Urinary bladder (tissue), 3 donors: ENCODE measurements at regions not wholly inside any gene's neighbourhood (a gene's known extent, or its start where the extent isn't known, plus 50 kb on each side); places are given as distances from the start of the nearest gene placed in this dataset.

Experiments
- DNase-seq: peaks from one replicate; pipeline ENCODE4 v3.0.0-alpha.2; 2015; ENCODE audit errors: extremely low spot score
- H3K27ac ChIP-seq: one replicate; pipeline ENCODE4 v1.5.1; 2013; ENCODE audit warnings: low read depth, mild to moderate bottlenecking, moderate library complexity
- H3K36me3 ChIP-seq: one replicate; pipeline ENCODE4 v1.6.1; 2013; ENCODE audit warnings: mild to moderate bottlenecking, moderate library complexity; ENCODE audit not compliant: insufficient read depth
- H3K4me1 ChIP-seq: one replicate; pipeline ENCODE4 v1.6.1; 2013; ENCODE audit warnings: mild to moderate bottlenecking, moderate library complexity; ENCODE audit not compliant: insufficient read depth
- H3K4me3 ChIP-seq: one replicate; pipeline ENCODE4 v1.5.1; 2013; ENCODE audit warnings: low read depth, low read length
- WGBS: extraction: QIAGEN DNeasy Blood & Tissue Kit; methylation state at CpG from one replicate; pipeline ENCODE4 v1.1.7; 2013; 5-methylcytosine and 5-hydroxymethylcytosine counted together
- donor health status: healthy with polysubstance abuse.
- donor health status: healthy.

DNA sequence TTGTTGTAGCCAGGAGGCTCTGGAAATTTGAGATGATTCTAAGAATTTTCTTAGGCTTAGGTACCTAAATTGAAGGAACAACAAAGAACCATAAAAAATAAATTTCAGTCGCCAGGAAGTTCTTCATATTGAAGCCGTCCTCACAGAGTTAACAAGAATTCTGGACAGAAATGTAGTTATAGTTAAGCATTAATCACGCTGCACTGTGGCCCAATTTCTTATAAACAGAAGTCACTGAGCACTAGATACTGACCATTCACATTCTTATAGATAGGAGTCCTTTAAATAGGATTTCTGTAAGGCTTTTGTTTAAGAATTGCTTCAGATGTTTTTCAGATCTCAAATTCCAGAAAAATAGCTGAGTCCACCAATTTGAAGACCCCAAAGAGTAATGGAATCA lies 256.2 kb upstream of the PITRM1 start:
- Histone ChIP-seq H3K4me3 (no peak overlapping the region), H3K27ac (no peak overlapping the region), H3K36me3 (no peaks in the 10 kb centered on the region), H3K4me1 (peaks cover 1% of the 10 kb centered on the region)
- DNase-seq = no peak
- 82% methylated on average over 3 of the region's 3 CpGs for WGBS

GRCh38 chr10:3427950-3428354 lies 255.4 kb upstream of the PITRM1 start:
- Histone ChIP-seq H3K27ac (no peak overlapping the region), H3K4me1 (peaks cover 1% of the 10 kb centered on the region), H3K4me3 (no peak overlapping the region), H3K36me3 (no peaks in the 10 kb centered on the region)
- WGBS = 66% methylated on average over 7 of the region's 7 CpGs
- no peak for DNase-seq

GRCh38 chr10:3427347-3427746 lies 254.8 kb upstream of the PITRM1 start:
- Histone ChIP-seq H3K36me3 (no peaks in the 10 kb centered on the region), H3K4me3 (no peak overlapping the region), H3K4me1 (peaks cover 1% of the 10 kb centered on the region), H3K27ac (no peak overlapping the region)
- DNase-seq = no peak
- WGBS = 80% methylated on average over 2 of the region's 2 CpGs

DNA sequence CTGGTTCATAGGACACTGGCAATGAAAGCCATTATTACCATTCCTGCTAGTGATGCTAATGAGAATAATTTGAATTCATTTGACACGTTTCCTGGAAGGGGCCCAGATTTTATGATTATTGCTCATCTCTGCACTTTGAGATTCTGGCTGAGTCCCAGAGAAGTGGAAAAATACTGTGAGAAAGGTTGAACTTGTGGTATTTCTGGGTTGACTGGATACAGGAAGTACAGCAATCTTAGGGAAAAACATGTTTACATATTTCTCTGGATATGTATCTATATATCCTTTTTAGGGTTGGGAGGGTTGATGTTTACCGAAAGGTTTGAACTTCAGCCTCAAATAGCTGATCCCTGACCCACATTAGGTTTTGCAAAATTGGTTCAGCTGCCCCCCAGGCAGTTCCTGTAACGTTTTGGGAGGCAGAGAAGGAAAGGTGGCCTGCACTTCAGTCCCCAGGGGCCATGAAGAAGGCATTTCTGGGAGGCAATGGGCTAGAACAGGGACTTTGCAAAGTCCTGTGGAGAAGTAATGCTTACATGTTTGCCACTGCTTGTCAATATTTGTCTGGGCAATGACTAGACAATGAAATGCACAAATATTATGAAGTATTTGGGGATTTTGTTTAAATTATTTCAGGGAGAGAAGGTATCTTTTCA lies 253.7 kb upstream of the PITRM1 start:
- no peak for DNase-seq
- H3K4me1 ChIP-seq = peaks cover 1% of the 10 kb centered on the region
- H3K27ac ChIP-seq = no peak overlapping the region
- H3K4me3 ChIP-seq = no peak overlapping the region
- H3K36me3 ChIP-seq = no peaks in the 10 kb centered on the region
- 50% methylated on average over 3 of the region's 3 CpGs for WGBS

DNA sequence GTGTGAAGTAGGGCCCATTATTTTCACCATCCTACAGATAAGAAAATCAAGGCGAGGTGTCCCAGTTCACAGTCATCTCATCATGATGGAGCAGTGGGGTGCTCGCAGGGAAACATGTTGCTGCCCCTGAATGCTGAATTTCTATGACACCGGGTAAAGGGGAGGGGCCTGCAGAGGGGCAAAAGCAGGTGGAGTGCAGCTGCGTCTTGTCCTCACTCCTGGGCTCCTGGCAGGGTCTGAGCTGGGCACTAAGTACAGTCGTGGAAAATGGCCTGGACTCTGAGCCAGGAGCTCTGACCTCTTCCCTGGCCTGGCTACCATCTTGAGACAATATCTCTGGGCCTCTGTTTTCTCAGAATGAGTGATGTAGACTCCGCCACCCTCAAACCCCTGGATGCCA lies 253.1 kb upstream of the PITRM1 start:
- Histone ChIP-seq H3K4me3 (no peak overlapping the region), H3K27ac (no peak overlapping the region), H3K36me3 (no peaks in the 10 kb centered on the region), H3K4me1 (peaks cover 1% of the 10 kb centered on the region)
- DNase-seq = no peak
- 82% methylated on average over 6 of the region's 6 CpGs for WGBS

GRCh38 chr10:3425261-3425660 lies 252.7 kb upstream of the PITRM1 start:
- Histone ChIP-seq H3K4me3 (no peak overlapping the region), H3K4me1 (peaks cover 1% of the 10 kb centered on the region), H3K36me3 (no peaks in the 10 kb centered on the region), H3K27ac (no peak overlapping the region)
- DNase-seq = no peak
- 88% methylated on average over 5 of the region's 5 CpGs for WGBS

DNA sequence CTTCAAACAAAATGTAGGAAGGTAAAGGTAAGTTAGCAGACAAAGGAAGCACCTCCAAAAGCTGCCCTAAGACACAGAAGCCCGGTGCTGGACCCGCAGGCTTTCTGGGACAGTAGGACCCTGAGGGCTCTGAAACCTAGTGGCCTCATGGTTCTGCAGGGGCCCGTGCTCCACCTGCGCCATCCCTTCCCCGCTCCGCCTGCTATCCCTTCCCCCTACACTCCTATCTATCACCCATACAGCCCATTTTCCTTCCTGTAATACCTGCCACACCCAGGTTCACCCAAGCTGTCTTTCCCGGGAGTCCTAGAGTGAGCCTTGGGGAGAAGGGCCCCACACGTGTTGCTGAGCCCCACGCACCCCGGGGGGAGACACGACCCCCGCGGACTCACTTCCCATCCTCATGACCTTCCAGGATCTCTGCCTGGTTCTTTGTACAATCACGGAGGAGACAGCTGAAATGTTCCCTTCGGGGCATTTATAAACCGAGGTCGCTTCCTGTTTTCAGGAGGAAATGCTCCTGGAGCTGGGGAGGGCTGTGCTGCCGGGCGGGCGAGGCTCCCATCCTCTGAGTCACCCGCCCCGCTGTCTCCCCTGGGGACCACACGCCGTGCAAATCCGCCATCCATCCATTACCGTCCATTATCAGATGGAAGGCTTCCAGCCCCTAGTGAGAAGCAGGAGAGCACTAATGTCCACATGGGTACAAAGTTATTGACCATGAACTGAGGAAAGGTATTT lies 251.7 kb upstream of the PITRM1 start:
- Histone ChIP-seq H3K36me3 (no peaks in the 10 kb centered on the region), H3K27ac (peak overlapping the region; percentile 79), H3K4me3 (no peak overlapping the region), H3K4me1 (peaks cover 1% of the 10 kb centered on the region)
- no peak for DNase-seq
- WGBS = 73% methylated on average over 26 of the region's 26 CpGs

- Histone ChIP-seq H3K27ac (no peak overlapping the region), H3K4me1 (peaks cover 1% of the 10 kb centered on the region), H3K4me3 (no peak overlapping the region), H3K36me3 (no peaks in the 10 kb centered on the region)
- 92% methylated on average over 14 of the region's 14 CpGs for WGBS
- no peak for DNase-seq
Measured at GRCh38 chr10:3423384-3423783, 250.8 kb upstream of the PITRM1 start.

DNA sequence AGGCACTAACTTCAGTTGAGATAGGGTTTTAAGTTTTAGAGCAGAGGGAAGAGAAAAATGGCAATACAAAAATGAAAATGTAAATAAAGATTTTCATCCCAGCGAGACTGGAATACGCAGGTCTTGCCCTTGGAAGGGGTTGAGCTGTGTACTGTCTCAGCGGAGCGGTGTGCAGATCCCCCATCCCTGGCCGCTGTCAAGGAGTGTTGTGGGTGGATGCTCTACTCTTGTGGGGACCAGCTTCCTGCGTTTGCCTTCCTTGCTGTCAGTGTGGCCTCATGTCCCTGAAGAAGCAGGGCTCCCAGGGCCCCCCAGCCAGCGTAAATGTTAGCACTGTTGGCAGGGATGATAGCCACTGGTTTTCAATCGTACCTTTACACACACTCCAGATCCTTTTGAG lies 249.7 kb upstream of the PITRM1 start:
- peaks cover 1% of the 10 kb centered on the region for H3K4me1 ChIP-seq
- H3K36me3 ChIP-seq = no peaks in the 10 kb centered on the region
- DNase-seq = no peak
- WGBS = 67% methylated on average over 8 of the region's 8 CpGs
- H3K4me3 ChIP-seq = no peak overlapping the region
- H3K27ac ChIP-seq = no peak overlapping the region

GRCh38 chr10:3421537-3422257 lies 249.1 kb upstream of the PITRM1 start:
- no peak overlapping the region for H3K4me3 ChIP-seq
- no peak for DNase-seq
- no peaks in the 10 kb centered on the region for H3K36me3 ChIP-seq
- 76% methylated on average over 16 of the region's 16 CpGs for WGBS
- H3K4me1 ChIP-seq = peaks cover 1% of the 10 kb centered on the region
- no peak overlapping the region for H3K27ac ChIP-seq

GRCh38 chr10:3420527-3421469 lies 248.2 kb upstream of the PITRM1 start:
- no peak overlapping the region for H3K27ac ChIP-seq
- no peak for DNase-seq
- no peaks in the 10 kb centered on the region for H3K36me3 ChIP-seq
- 96% methylated on average over 18 of the region's 18 CpGs for WGBS
- peaks cover 1% of the 10 kb centered on the region for H3K4me1 ChIP-seq
- H3K4me3 ChIP-seq = no peak overlapping the region

DNA sequence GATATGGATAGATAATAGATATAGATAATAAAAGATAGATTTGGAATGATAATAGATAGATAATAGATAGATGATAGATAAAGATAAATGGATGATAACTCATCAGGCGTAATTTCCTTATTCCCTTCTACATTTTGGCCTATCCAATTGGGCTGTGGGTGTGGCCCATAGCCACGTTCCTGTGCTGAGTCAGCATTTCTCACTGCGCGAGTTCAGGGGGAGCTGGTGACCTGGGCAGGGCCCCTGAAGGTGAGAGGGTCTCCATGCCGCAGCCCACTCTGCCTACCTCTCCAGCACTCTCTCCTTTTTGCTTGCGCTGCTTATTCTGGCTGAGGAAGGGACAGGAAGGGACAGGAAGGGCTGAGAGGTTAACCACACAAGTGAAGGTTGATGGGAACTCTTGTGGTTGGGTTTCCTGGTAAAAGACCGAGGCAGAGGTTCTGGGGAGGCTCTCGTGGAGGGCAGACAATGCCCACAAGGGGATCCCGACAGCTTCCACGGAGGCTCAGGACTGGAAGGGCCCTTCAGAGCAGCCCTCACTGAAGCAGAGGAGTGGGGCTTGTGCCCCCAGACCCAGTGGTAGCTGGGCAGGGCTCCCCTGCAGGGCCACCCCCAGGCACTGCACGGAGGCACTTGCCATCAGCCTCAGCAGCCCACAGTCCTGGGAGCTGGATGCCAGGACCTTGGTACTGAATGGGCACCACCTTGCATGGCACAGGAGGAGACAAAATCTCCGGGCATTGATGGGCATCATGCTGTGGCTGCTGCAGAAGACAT lies 247.3 kb upstream of the PITRM1 start:
- H3K27ac ChIP-seq = no peak overlapping the region
- 81% methylated on average over 12 of the region's 12 CpGs for WGBS
- no peaks in the 10 kb centered on the region for H3K36me3 ChIP-seq
- H3K4me1 ChIP-seq = no peaks in the 10 kb centered on the region
- H3K4me3 ChIP-seq = no peak overlapping the region
- DNase-seq = no peak

- no peaks in the 10 kb centered on the region for H3K4me1 ChIP-seq
- no peak for DNase-seq
- no peak overlapping the region for H3K27ac ChIP-seq
- no peak overlapping the region for H3K4me3 ChIP-seq
- 84% methylated on average over 12 of the region's 12 CpGs for WGBS
- H3K36me3 ChIP-seq = no peaks in the 10 kb centered on the region
Measured at GRCh38 chr10:3418926-3419325, 246.3 kb upstream of the PITRM1 start.
